Activated T-helper 2 cell treated with anti-CD3 and anti-CD28 coated beads, Interferon-gamma antibody, Interleukin-2, Interleukin-4, amounts not matched to agents 10 μg/mL and 5 μg/mL and 100 μg/mL, durations not matched to agents 14 hours and 24 hours and 36 hours (primary cell): ENCODE measurements at regions not wholly inside any gene's neighbourhood (a gene's known extent, or its start where the extent isn't known, plus 50 kb on each side); places are given as distances from the start of the nearest gene placed in this dataset.
"Not testable (repeated sequence)": the region's sequence is repeated elsewhere in the genome, so short reads cannot be mapped to it uniquely, and the experiment has no call there.

ENCODE experiments used
- DNase-seq: peaks from one replicate; pipeline ENCODE4 v3.0.0; 2021; ENCODE audit warnings: low spot score
- H3K27ac Mint-ChIP-seq: one replicate; pipeline ENCODE4 v1.8.0; 2021; ENCODE audit warnings: mixed read lengths
- H3K27me3 Mint-ChIP-seq: one replicate; pipeline ENCODE4 v1.8.0; 2021; ENCODE audit warnings: low read depth, mixed read lengths
- H3K36me3 Mint-ChIP-seq: one replicate; pipeline ENCODE4 v1.8.0; 2021; ENCODE audit warnings: low read depth, mixed read lengths
- H3K4me1 Mint-ChIP-seq: one replicate; pipeline ENCODE4 v1.8.0; 2021; ENCODE audit warnings: low read depth, mixed read lengths
- H3K4me3 Mint-ChIP-seq: one replicate; pipeline ENCODE4 v1.8.0; 2021; ENCODE audit warnings: low read depth, mild to moderate bottlenecking, moderate library complexity, mixed read lengths
- H3K9me3 Mint-ChIP-seq: one replicate; pipeline ENCODE4 v1.8.0; 2021; ENCODE audit warnings: mixed read lengths
- intact Hi-C: fragments of 100-400 bp; cut with micrococcal nuclease; formaldehyde crosslinking; loops from one replicate; pipeline ENCODE4 v1.15.1; 2023

DNA sequence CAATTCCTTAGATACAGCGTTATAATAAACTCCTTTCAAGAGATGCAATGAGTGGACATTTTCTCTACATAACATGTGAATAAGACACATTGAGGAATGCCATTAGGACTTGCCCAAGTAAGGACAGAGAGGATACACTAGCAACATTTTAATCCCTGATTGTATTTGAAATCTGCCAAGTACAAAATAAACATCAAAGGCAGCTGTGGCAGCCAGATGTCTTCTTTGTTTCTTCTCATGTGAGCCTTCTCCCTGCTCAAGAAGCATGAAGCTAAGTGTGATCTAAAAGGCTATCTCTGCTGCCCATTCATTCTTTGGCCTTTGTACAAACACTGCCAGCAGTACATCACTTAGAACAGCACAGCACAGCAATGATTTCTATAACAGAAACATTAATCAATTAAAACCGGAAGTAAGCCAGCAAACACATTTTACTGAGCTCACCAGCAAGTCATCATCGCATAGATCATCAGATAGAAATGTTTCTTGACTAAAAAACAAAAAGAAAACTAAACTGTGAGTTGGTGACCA lies 364.0 kb downstream of the CNTN6 start:
- peaks cover 23% of the 10 kb centered on the region for H3K9me3 Mint-ChIP-seq

DNA sequence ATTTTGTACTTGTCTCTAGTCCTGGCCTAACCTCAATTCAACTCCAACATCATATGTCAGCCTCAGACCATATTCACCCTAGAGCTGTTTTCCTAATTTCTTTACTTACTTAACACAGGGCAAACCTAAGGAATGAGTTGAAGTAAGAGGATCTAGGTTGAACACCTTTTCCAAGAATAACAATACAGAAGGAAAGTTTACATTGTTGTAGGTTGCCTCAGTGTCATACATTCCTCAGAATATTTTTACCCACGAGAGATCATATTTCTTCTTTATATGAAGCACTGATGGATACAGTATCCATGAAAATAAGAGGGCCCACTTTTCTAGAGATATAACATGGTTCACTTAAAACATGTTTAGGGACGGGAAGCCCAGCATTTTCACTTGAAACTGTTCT lies 369.5 kb downstream of the CNTN6 start:
- no peak overlapping the region for H3K27ac Mint-ChIP-seq
- H3K36me3 Mint-ChIP-seq, result no peaks in the 10 kb centered on the region
- no peaks in the 10 kb centered on the region for H3K27me3 Mint-ChIP-seq
- intact Hi-C loops, result no loop called here
- DNase-seq, result no peak
- H3K4me3 Mint-ChIP-seq, result no peak overlapping the region
- H3K9me3 Mint-ChIP-seq, result peaks cover 19% of the 10 kb centered on the region
- no peaks in the 10 kb centered on the region for H3K4me1 Mint-ChIP-seq

More for the DNA sequence above, 364.0 kb downstream of the CNTN6 start:
- no peak for DNase-seq
- no peak overlapping the region for H3K27ac Mint-ChIP-seq
- H3K4me1 Mint-ChIP-seq, result no peaks in the 10 kb centered on the region
- no peaks in the 10 kb centered on the region for H3K27me3 Mint-ChIP-seq
- intact Hi-C loops, result no loop called here
- no peaks in the 10 kb centered on the region for H3K36me3 Mint-ChIP-seq
- no peak overlapping the region for H3K4me3 Mint-ChIP-seq

DNA sequence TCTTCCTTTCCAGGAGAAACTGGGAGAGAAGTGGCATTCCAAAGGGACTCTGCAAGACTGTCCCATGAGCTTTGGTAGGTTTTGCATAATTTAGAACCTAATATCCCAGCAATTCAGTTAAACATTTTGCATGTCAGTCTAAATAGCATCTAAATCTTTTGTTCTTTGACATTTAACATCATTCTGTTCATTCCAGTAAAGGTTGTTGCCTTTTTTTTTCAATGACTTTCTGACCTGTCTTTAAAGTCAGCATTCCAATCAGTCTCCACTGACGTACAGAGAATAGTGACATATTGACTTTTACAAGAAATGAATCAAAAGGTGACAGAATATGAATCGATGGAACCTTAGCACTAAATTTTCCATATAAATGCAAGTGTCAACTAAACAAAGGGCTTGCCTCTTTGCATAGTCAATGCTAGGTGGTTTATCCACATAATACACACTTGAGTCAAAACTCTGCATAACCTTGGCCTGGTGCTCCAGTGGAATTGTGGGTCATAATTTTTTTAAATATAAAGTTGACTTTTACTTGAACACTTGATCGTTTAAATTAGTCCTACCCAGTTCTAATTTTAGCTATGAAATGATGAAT lies 370.1 kb downstream of the CNTN6 start:
- no peak for DNase-seq
- no peaks in the 10 kb centered on the region for H3K27me3 Mint-ChIP-seq
- no peak overlapping the region for H3K4me3 Mint-ChIP-seq
- intact Hi-C loops, result no loop called here
- no peaks in the 10 kb centered on the region for H3K4me1 Mint-ChIP-seq
- H3K36me3 Mint-ChIP-seq, result no peaks in the 10 kb centered on the region
- peaks cover 19% of the 10 kb centered on the region for H3K9me3 Mint-ChIP-seq
- H3K27ac Mint-ChIP-seq, result no peak overlapping the region

DNA sequence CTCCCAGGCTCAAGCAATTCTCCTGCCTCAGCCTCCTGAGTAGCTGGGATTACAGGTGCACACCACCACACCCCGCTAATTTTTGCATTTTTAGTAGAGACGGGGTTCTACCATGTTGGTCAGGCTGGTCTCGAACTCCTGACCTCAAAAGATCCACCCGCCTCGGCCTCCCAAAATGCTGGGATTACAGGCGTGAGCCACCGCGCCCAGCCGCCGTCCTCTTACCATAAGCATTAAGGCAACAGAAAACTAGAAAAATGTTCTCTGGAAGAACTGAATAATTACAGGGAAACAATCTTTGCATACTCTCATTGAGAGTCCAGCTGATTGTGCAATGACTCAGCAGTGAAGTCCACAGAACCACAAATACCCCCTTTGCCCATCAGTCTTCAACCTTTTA lies 372.3 kb downstream of the CNTN6 start:
- H3K27me3 Mint-ChIP-seq, intact Hi-C loops, H3K36me3 Mint-ChIP-seq, H3K4me1 Mint-ChIP-seq, H3K4me3 Mint-ChIP-seq, DNase-seq, H3K27ac Mint-ChIP-seq: not testable (repeated sequence)
- peaks cover 12% of the 10 kb centered on the region for H3K9me3 Mint-ChIP-seq

DNA sequence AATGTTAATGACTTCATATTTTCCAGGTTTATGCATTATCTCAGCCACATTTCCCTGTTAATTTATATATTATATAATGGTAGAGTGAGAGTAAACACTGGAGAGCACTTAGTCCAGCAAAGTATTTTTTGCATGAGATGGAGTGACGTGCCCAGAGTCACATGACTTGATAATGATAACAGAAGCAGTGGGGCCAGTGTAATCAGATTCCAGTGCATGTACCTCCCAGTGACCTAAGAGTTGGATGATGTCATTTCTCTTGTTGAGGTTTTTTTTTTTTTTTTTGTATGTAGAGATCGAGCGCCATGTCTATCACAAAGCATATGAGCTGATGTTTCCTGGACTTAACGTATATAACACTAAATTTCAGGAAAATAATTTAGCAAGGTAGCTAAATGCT lies 375.3 kb downstream of the CNTN6 start:
- Mint-ChIP-seq H3K36me3 (no peaks in the 10 kb centered on the region), H3K27ac (no peak overlapping the region), H3K4me3 (no peak overlapping the region), H3K4me1 (no peaks in the 10 kb centered on the region), H3K27me3 (no peaks in the 10 kb centered on the region), H3K9me3 (peaks cover 15% of the 10 kb centered on the region)
- no peak for DNase-seq
- intact Hi-C loops, result no loop called here

DNA sequence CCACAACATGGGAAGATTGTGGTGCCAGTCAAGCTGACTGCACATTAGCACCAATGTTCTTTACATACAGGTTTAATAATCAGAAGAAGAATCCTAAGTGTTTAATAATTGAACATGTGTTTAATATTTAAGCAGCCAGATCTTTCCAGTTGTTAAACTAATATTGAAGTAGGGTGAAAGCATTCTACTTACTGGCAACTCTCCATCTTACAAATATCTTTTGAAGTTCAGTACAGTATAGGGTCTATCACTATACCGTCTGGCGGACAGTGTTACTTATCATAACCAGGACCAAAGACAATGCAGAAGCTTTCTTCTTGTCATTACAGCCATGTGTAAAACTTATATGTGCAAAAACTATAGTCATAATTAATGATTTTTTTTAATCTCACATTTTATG lies 376.4 kb downstream of the CNTN6 start:
- Mint-ChIP-seq H3K27me3 (no peaks in the 10 kb centered on the region), H3K4me3 (no peak overlapping the region), H3K4me1 (no peaks in the 10 kb centered on the region), H3K36me3 (no peaks in the 10 kb centered on the region), H3K9me3 (peaks cover 13% of the 10 kb centered on the region), H3K27ac (no peak overlapping the region)
- intact Hi-C loops, result no loop called here
- DNase-seq, result no peak

DNA sequence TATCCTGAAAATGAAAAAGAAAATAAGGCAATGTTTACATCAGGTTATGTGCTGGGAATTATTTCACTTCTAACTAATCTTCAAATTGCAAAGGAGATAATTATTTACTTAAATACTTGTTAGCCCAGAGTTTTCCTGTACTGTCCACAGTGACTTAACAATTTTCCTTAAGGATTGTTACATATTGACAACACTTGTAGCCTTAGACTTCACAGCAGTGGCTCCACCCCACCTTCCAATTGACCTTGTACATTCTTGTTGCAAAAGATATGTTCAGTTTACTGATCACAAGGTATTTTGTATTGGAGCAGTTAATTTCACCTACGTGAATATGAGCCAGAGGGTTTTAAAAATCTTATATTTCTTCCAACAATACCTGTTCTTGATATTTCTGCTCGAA lies 376.9 kb downstream of the CNTN6 start:
- Mint-ChIP-seq H3K27me3 (no peaks in the 10 kb centered on the region), H3K36me3 (no peaks in the 10 kb centered on the region), H3K4me3 (no peak overlapping the region), H3K9me3 (peaks cover 12% of the 10 kb centered on the region), H3K4me1 (no peaks in the 10 kb centered on the region), H3K27ac (no peak overlapping the region)
- DNase-seq, result no peak
- intact Hi-C loops, result no loop called here

DNA sequence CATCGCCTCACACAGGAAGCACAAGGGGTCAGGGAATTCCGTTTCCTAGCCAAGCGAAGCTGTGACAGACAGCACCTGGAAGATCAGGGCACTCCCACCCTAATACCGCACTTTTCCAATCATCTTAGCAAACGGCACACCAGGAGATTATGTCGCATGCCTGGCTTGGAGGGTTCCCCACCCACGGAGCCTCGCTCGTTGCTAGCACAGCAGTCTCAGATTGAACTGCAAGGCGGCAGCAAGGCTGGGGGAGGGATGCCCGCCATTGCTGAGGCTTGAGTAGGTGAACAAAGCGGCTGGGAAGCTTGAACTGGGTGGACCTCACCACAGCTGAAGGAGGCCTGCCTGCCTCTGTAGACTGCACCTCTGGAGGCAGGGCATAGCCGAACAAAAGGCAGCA lies 384.8 kb downstream of the CNTN6 start:
- intact Hi-C loops, result no loop called here
- H3K27ac Mint-ChIP-seq, result no peak overlapping the region
- H3K9me3 Mint-ChIP-seq, result peaks cover 26% of the 10 kb centered on the region
- H3K4me3 Mint-ChIP-seq, result no peak overlapping the region
- no peak for DNase-seq
- no peaks in the 10 kb centered on the region for H3K36me3 Mint-ChIP-seq
- H3K4me1 Mint-ChIP-seq, result no peaks in the 10 kb centered on the region
- H3K27me3 Mint-ChIP-seq, result no peaks in the 10 kb centered on the region

DNA sequence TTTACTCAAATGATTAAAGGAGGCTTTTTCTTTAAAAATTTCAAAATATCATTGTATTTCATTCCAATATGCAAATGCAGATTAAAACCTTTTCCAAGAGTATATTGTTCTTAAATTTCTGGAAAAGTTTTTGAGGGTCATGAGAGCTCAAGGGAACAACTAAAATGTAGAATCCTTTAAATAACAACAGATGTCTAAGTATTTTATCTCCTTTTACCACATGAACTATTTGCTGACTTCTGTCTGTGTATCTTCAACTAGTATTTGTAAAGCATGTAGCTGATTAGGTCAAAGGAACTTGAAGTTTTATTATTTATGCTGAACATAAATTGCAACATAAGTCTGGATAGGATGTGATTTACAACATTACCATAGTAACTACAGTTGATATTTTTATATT lies 402.6 kb downstream of the CNTN6 start:
- H3K4me1 Mint-ChIP-seq, result no peaks in the 10 kb centered on the region
- no peaks in the 10 kb centered on the region for H3K27me3 Mint-ChIP-seq
- intact Hi-C loops, result no loop called here
- no peak overlapping the region for H3K27ac Mint-ChIP-seq
- peaks cover 15% of the 10 kb centered on the region for H3K9me3 Mint-ChIP-seq
- no peak overlapping the region for H3K4me3 Mint-ChIP-seq
- no peak for DNase-seq
- H3K36me3 Mint-ChIP-seq, result no peaks in the 10 kb centered on the region

DNA sequence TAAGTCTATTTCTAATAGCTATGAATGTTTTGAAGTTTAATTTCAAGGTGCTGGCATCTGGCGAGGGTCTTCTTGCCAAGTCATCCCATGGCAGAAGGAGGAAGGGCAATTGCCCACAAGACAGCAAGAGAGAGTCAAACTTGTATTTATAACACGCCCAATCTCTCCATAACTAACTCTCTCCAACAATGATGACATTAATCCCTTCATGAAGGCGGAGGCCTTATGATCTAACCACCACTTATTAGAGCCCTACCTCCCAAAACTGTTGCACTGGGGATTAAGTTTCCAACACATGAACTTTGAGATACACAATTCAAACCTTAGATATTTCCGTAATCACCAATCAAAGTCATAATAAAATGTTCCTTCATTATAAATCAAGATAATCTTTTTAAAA lies 406.9 kb downstream of the CNTN6 start:
- H3K9me3 Mint-ChIP-seq, result peaks cover 17% of the 10 kb centered on the region
- H3K36me3 Mint-ChIP-seq, result no peaks in the 10 kb centered on the region
- intact Hi-C loops, result no loop called here
- H3K4me3 Mint-ChIP-seq, result no peak overlapping the region
- no peak for DNase-seq
- no peaks in the 10 kb centered on the region for H3K4me1 Mint-ChIP-seq
- H3K27me3 Mint-ChIP-seq, result no peaks in the 10 kb centered on the region
- no peak overlapping the region for H3K27ac Mint-ChIP-seq

DNA sequence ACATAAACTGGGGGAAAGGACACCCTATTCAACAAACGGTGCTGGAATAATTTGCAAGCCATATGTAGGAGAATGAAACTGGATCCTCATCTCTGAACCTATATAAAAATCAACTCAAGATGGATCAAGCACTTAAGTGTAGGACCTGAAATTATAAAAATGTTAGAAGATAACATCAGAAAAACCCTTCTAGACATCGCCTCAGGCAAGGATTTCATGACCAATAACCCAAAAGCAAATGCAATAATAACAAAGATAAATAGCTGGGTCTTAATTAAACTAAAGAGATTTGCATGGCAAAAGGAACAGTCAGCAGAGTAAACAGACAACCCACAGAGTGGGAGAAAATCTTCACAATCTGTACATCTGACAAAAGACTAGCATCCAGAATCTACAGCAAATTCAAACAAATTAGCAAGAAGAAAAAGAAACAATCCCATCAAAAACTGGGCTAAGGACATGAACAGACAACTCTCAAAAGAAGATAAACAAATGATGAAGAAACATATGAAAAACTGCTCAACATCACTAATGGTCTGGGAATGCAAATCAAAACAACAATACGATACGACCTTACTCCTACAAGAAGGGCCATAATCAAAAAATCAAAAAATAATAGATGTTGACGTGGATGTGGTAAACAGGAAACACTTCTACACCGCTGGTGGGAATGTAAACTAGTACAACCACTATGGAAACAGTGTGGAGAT lies 408.7 kb downstream of the CNTN6 start:
- Mint-ChIP-seq H3K4me3 (no peak overlapping the region), H3K27me3 (no peaks in the 10 kb centered on the region), H3K27ac (no peak overlapping the region), H3K4me1 (no peaks in the 10 kb centered on the region), H3K36me3 (no peaks in the 10 kb centered on the region), H3K9me3 (peaks cover 17% of the 10 kb centered on the region)
- DNase-seq, result no peak
- intact Hi-C loops, result no loop called here

DNA sequence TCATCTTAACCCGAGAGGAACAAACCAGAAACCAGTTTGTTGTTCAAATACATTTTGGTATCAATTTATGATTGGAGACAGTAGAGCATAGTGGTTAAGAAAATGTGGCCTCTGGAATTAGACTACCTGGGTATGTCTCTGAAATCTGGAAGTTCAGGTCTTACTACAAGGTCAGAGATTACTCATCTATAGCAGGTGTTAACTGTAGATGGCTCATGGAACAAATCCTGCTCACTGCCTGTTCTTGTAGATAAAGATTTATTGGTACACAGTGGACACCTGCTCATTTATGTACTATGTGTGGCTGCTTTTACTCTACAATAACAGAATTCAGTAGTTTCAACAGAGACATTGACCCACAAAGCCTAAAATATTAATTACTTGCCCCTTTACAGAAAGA lies 413.3 kb downstream of the CNTN6 start:
- Mint-ChIP-seq H3K4me3 (no peak overlapping the region), H3K9me3 (peaks cover 8% of the 10 kb centered on the region), H3K36me3 (no peaks in the 10 kb centered on the region), H3K27me3 (no peaks in the 10 kb centered on the region), H3K27ac (no peak overlapping the region), H3K4me1 (no peaks in the 10 kb centered on the region)
- intact Hi-C loops, result no loop called here
- no peak for DNase-seq

DNA sequence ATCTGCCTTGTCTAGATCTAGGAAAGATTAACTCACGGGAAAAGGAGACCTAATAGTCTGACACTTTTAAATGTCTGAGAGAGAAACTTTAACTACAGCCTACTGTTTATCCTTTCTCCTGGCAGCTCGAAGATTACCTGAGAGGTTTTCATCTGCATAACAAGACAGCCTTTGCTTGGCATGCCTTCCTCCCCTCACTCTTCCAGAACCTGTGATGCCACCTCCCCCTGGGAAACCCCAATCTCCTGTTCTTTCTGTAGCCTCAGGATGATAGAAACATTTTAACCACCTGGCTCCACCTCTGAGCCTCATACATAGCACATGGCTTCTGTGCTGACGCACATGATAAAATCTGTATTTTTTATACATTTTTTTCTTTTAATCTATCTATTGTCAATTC lies 420.8 kb downstream of the CNTN6 start:
- Mint-ChIP-seq H3K27ac (no peak overlapping the region), H3K4me3 (no peak overlapping the region), H3K27me3 (no peaks in the 10 kb centered on the region), H3K36me3 (no peaks in the 10 kb centered on the region), H3K9me3 (peaks cover 20% of the 10 kb centered on the region), H3K4me1 (no peaks in the 10 kb centered on the region)
- DNase-seq, result no peak
- intact Hi-C loops, result no loop called here
